B cell (primary cell): ENCODE measurements at regions not wholly inside any gene's neighbourhood (a gene's known extent, or its start where the extent isn't known, plus 50 kb on each side); places are given as distances from the start of the nearest gene placed in this dataset.

ENCODE experiments used
- ATAC-seq: fragments of 200-7000 bp; cut with Tn5 transposase; one replicate; pipeline ENCODE4 v1.10.0; 2021; ENCODE audit warnings: low read depth, mild to moderate bottlenecking, moderate number of reproducible peaks, moderate library complexity
- CTCF ChIA-PET: fragments of 350-600 bp; sonication (Branson Sonifier 250); formaldehyde crosslinking; loops from one replicate; lab custom pipeline; 2021; ENCODE audit warnings: antibody characterized with exemption, inconsistent platforms; lab: Charles Lee
- POLR2A ChIA-PET: fragments of 350-600 bp; sonication (Branson Sonifier 250); formaldehyde crosslinking; loops from one replicate; lab custom pipeline; 2021; ENCODE audit warnings: antibody characterized with exemption; lab: Charles Lee
- DNase-seq: peaks from one replicate; pipeline ENCODE4 v3.0.0; 2013
- H2AFZ ChIP-seq: 2 replicates; pipeline ENCODE4 v1.6.1; 2012; ENCODE audit warnings: mild to moderate bottlenecking, low read depth, low read length; ENCODE audit not compliant: insufficient read depth, poor library complexity, severe bottlenecking
- H3K27ac ChIP-seq, 2 donors: 1 replicate in 1 of 2; 2 replicates in 1 of 2; pipeline ENCODE4 v1.5.1; 2012 to 2013; ENCODE audit warnings: low read length in 2 of 2, mild to moderate bottlenecking in 2 of 2, moderate library complexity in 1 of 2
- H3K27me3 ChIP-seq, 4 experiments: fragments of 200-600 bp in 1 of 4; sonication (generic) in 1 of 4; replicated peaks in 1 of 4; 1 replicate in 2 of 4; 2 replicates in 2 of 4; pipeline versions ENCODE4 v1.6.1 to v1.7.0; 2013 to 2016; ENCODE audit warnings: low read length in 3 of 4, mild to moderate bottlenecking in 2 of 4, mixed read lengths in 1 of 4, moderate library complexity in 1 of 4; ENCODE audit not compliant: insufficient read depth in 4 of 4, control insufficient read depth in 3 of 4; ENCODE audit errors: control extremely low read depth in 1 of 4
- H3K36me3 ChIP-seq, 2 experiments: replicated peaks in 1 of 2; 1 replicate in 1 of 2; 2 replicates in 1 of 2; pipeline versions ENCODE4 v1.6.1 to v1.7.1; 2013; ENCODE audit warnings: low read length in 1 of 2; ENCODE audit not compliant: insufficient read depth in 2 of 2, control insufficient read depth in 1 of 2; ENCODE audit errors: control extremely low read depth in 1 of 2, extremely low read depth in 1 of 2
- H3K4me1 ChIP-seq, 2 donors: fragments of 200-600 bp in 1 of 2; sonication (generic) in 1 of 2; 1 replicate in 1 of 2; 2 replicates in 1 of 2; pipeline versions ENCODE4 v1.5.1 to v1.6.1; 2013 to 2017; ENCODE audit warnings: low read length in 2 of 2; ENCODE audit not compliant: control insufficient read depth in 2 of 2, insufficient read depth in 2 of 2
- H3K4me2 ChIP-seq: replicated peaks from 2 replicates; pipeline ENCODE3; 2012; ENCODE audit warnings: mild to moderate bottlenecking, low read depth, low read length; ENCODE audit not compliant: poor library complexity, severe bottlenecking
- H3K4me3 ChIP-seq, 5 experiments: fragments of 200-600 bp in 1 of 5; sonication (generic) in 1 of 5; 1 replicate in 3 of 5; 2 replicates in 2 of 5; pipeline versions ENCODE4 v1.5.1 to v1.7.0; 2011 to 2016; ENCODE audit warnings: low read length in 4 of 5, mild to moderate bottlenecking in 4 of 5, low read depth in 2 of 5, control low read depth in 1 of 5, moderate library complexity in 1 of 5; ENCODE audit not compliant: insufficient read depth in 1 of 5; ENCODE audit errors: control extremely low read depth in 1 of 5, extremely low read depth in 1 of 5
- H3K79me2 ChIP-seq: fragments of 200-600 bp; sonication (generic); one replicate; pipeline ENCODE4 v1.6.0; 2016; ENCODE audit warnings: low read length; ENCODE audit not compliant: control insufficient read depth, insufficient read depth
- H3K9ac ChIP-seq: fragments of 200-600 bp; sonication (generic); 2 replicates; pipeline ENCODE4 v1.6.1; 2017; ENCODE audit warnings: mild to moderate bottlenecking, low read length, moderate library complexity
- H3K9me3 ChIP-seq, 3 donors: one replicate each; pipeline versions ENCODE4 v1.6.1 to v1.7.1; 2013; ENCODE audit warnings: low read length in 2 of 3; ENCODE audit not compliant: control insufficient read depth in 2 of 3, insufficient read depth in 1 of 3; ENCODE audit errors: control extremely low read depth in 1 of 3
- H4K20me1 ChIP-seq: 2 replicates; pipeline ENCODE4 v1.6.0; 2012; ENCODE audit warnings: mild to moderate bottlenecking, low read length; ENCODE audit not compliant: insufficient read depth, control insufficient read depth, poor library complexity, severe bottlenecking
- H3K27ac Mint-ChIP-seq: one replicate; pipeline ENCODE4 v1.8.0; 2021; ENCODE audit warnings: mixed read lengths
- H3K27me3 Mint-ChIP-seq: one replicate; pipeline ENCODE4 v1.8.0; 2021; ENCODE audit warnings: mixed read lengths
- H3K4me1 Mint-ChIP-seq: one replicate; pipeline ENCODE4 v1.8.0; 2021; ENCODE audit warnings: mixed read lengths
- H3K4me3 Mint-ChIP-seq: one replicate; pipeline ENCODE4 v1.8.0; 2021; ENCODE audit warnings: mixed read lengths
- H3K9me3 Mint-ChIP-seq: one replicate; pipeline ENCODE4 v1.8.0; 2022; ENCODE audit warnings: mixed read lengths; ENCODE audit not compliant: insufficient read depth
- EZH2 ChIP-seq: IDR thresholded peaks from 2 replicates; pipeline ENCODE4 v1.6.1; 2012; ENCODE audit warnings: borderline replicate concordance, low read depth, mild to moderate bottlenecking, moderate library complexity, low read length; ENCODE audit not compliant: insufficient read depth, poor library complexity, severe bottlenecking
- WGBS: methylation state at CpG from one replicate; pipeline ENCODE4 v1.1.5; 2013; ENCODE audit warnings: missing lambda C conversion rate; ENCODE audit not compliant: insufficient coverage; 5-methylcytosine and 5-hydroxymethylcytosine counted together
- intact Hi-C: fragments of 100-400 bp; cut with micrococcal nuclease; formaldehyde crosslinking; loops from one replicate; pipeline ENCODE4 v1.10.0; 2022
- TF ChIP-seq, protein P1 (sequence below): fragments of 200-600 bp; IDR thresholded peaks from one replicate; pipeline ENCODE4 v1.8.0; 2022; ENCODE audit warnings: antibody characterized with exemption, mild to moderate bottlenecking

DNA sequence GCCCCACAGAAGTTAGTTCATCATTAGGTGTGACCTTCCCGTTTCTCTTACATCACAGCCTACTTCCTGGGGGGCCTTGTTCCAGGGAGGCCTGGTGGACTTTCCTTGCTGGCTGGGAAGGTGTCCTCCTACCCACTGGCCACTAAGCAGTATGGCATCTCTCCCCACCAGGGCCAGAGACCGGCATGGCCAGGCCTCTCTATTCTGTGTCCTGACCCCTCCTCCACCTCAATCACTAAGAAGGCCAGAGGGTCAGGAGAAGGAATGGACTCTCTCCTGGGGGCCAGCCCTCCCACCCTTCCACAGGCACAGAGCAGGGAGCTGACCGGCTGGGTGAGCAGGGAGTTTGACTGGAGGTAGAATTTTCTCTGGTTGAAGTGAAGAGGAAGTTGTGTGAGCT lies 81.9 kb downstream of the PJA1 start:
- DNase-seq (no peak), ATAC-seq (no peak)
- no peak overlapping the region for H2AFZ ChIP-seq
- no peaks in the 10 kb centered on the region for H3K4me1 Mint-ChIP-seq
- no peaks in the 10 kb centered on the region for H4K20me1 ChIP-seq
- no peaks in the 10 kb centered on the region for H3K27me3 ChIP-seq
- no peaks in the 10 kb centered on the region for H3K9me3 ChIP-seq
- ChIA-PET CTCF (no interaction called here), POLR2A (no interaction called here)
- no peaks in the 10 kb centered on the region for H3K27me3 Mint-ChIP-seq
- H3K9me3 Mint-ChIP-seq: no peaks in the 10 kb centered on the region
- H3K9ac ChIP-seq: no peak overlapping the region
- no peak overlapping the region for H3K27ac ChIP-seq
- H3K79me2 ChIP-seq: no peaks in the 10 kb centered on the region
- TF ChIP-seq, protein P1, sequence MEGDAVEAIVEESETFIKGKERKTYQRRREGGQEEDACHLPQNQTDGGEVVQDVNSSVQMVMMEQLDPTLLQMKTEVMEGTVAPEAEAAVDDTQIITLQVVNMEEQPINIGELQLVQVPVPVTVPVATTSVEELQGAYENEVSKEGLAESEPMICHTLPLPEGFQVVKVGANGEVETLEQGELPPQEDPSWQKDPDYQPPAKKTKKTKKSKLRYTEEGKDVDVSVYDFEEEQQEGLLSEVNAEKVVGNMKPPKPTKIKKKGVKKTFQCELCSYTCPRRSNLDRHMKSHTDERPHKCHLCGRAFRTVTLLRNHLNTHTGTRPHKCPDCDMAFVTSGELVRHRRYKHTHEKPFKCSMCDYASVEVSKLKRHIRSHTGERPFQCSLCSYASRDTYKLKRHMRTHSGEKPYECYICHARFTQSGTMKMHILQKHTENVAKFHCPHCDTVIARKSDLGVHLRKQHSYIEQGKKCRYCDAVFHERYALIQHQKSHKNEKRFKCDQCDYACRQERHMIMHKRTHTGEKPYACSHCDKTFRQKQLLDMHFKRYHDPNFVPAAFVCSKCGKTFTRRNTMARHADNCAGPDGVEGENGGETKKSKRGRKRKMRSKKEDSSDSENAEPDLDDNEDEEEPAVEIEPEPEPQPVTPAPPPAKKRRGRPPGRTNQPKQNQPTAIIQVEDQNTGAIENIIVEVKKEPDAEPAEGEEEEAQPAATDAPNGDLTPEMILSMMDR: no peak
- no peak for TF ChIP-seq EZH2
- H3K36me3 ChIP-seq: no peaks in the 10 kb centered on the region
- no peak overlapping the region for H3K4me3 ChIP-seq
- H3K4me2 ChIP-seq: no peak overlapping the region
- no peak overlapping the region for H3K4me3 Mint-ChIP-seq
- WGBS: no CpG with 5 or more reads among the region's 3 CpGs
- no peak overlapping the region for H3K27ac Mint-ChIP-seq
- no peaks in the 10 kb centered on the region for H3K4me1 ChIP-seq
- intact Hi-C loops: no loop called here

DNA sequence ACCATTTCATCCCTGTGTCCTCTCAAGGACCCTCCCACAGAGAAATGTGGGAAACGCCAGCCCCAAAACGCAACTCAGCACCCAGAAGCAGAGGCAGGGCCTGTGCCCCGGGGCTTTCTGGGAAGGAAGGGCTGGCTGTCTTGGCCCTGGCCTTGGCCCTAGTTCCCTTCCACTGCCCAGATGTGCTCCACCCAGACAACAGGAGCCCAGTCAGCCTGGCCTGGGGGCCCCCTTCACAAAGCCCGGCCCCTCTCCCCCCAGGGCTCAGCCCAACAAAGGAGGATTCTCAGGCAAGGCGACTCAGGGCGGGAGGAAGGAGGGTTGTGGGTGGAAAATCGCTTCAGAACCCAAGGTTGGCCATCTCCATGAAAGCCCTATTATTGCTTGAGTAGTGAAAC lies 82.5 kb downstream of the PJA1 start:
- 100% methylated on average over 3 of the region's 7 CpGs for WGBS
- no peaks in the 10 kb centered on the region for H3K36me3 ChIP-seq
- no peak overlapping the region for H3K9ac ChIP-seq
- H3K4me3 ChIP-seq: no peak overlapping the region
- no peaks in the 10 kb centered on the region for H3K27me3 Mint-ChIP-seq
- H2AFZ ChIP-seq: no peak overlapping the region
- no peaks in the 10 kb centered on the region for H3K79me2 ChIP-seq
- CTCF ChIA-PET: no interaction called here
- no peak overlapping the region for H3K4me3 Mint-ChIP-seq
- no peaks in the 10 kb centered on the region for H3K9me3 ChIP-seq
- no peak overlapping the region for H3K4me2 ChIP-seq
- TF ChIP-seq, protein P1: no peak
- TF ChIP-seq EZH2: no peak
- DNase-seq: no peak
- no peaks in the 10 kb centered on the region for H3K4me1 ChIP-seq
- no peak for ATAC-seq
- H4K20me1 ChIP-seq: no peaks in the 10 kb centered on the region
- POLR2A ChIA-PET: no interaction called here
- H3K27ac ChIP-seq: no peak overlapping the region
- no peaks in the 10 kb centered on the region for H3K27me3 ChIP-seq
- no peaks in the 10 kb centered on the region for H3K4me1 Mint-ChIP-seq
- H3K9me3 Mint-ChIP-seq: no peaks in the 10 kb centered on the region
- intact Hi-C loops: no loop called here
- no peak overlapping the region for H3K27ac Mint-ChIP-seq
